HCEC 1CT (cell line): ENCODE measurements at regions not wholly inside any gene's neighbourhood (a gene's known extent, or its start where the extent isn't known, plus 50 kb on each side); places are given as distances from the start of the nearest gene placed in this dataset.

Experiments
- DNase-seq: peaks from one replicate; pipeline ENCODE4 v3.0.0-alpha.2; 2017

DNA sequence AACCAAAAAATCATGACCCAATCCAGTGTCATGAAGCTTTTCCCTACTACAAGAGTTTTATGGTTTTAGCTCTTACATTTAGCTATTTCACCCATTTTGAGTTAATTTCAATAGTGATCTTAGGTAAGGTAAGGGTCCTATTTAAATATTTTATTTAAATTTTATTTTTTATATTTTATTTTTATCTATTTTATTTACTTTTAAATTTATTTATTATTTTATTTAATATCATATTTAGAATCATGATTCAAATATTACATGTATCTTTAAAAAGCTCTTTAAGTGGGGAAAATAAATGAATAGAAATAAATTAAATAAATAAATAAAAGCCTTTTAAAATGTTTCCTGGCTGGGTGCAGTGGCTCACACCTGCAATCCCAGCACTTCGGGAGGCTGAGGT is 276.0 kb downstream of the SKIDA1 start:
- DNase-seq = no peak

DNA sequence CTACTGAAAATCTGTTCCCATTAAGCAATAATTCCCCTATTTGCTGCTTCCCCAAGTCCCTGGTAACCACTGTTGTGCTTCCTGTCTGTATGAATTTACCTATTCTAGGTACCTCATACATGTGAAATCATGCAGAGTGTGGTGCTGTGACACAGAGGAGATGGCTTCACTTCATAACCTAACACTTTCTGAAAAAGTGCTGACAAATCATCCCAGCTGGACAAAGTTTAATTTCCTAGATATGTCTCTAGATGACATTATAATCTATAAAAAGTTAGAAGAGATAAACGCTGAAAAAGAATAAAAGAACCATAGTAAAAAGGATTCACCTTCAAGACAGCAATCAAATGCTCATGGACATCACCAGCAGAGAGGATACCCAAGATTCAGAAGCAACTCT is 277.9 kb downstream of the SKIDA1 start:
- DNase-seq = no peak

DNA sequence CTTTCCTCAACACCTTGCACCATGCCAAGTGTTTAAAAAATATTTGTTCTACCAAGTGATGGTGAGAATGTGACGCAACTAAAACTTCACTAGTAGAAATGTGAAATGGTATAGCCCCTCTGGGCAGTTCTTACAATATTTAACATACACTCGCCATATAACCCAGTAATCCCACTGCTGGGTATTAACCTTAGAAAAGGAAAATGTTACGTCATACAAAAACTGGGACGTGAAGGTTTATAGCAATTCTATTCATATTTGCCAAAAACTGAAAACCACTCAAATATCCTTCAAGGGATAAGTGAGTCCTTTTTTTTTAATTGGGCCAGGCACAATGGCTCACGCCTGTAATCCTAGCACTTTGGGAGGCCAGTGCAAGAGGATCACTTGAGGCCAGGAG is 279.3 kb downstream of the SKIDA1 start:
- DNase-seq = no peak

DNA sequence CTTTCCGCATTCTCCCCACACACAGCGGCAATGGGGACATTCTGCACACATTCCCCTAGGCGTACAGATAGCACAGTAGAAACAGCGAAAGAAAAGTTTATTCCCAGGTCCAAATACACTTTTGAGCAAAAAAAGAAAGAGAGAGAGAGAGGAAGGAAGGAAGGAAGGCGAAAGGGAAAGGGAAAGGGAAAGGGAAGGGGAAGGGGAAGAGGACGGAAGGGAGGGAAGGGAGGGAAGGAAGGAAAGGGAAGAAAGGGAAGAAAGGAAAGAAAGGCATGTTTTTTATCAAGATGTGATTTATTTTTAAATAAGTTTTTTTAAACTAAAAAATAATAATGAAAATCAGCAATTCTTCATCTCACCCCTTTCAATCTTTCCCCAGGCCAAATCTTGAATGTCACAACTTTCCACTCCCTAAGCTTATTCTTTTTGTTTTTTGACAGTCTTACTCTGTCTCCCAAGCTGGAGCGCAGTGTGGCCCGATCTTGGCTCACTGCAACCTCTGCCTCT is 281.7 kb downstream of the SKIDA1 start:
- DNase-seq = no peak

DNA sequence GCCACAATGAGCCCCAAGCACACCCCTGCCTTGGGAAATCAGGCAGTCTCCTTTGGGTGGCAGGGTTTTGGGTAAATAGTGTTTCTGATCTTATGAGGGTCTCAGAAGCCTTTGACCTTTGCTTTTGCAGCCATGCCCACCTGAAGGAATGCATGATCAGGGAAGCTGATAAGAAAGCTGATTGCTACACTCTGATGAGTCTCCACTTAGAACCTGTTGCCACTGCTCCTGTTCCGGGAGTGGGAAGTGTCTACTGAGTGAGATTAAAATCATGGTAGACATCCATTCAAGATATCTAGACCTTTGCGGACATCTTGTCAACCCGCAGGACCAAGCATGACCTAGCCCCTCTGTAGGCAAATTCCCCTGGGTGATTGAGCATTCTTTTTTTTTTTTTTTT is 282.6 kb downstream of the SKIDA1 start:
- no peak for DNase-seq

DNA sequence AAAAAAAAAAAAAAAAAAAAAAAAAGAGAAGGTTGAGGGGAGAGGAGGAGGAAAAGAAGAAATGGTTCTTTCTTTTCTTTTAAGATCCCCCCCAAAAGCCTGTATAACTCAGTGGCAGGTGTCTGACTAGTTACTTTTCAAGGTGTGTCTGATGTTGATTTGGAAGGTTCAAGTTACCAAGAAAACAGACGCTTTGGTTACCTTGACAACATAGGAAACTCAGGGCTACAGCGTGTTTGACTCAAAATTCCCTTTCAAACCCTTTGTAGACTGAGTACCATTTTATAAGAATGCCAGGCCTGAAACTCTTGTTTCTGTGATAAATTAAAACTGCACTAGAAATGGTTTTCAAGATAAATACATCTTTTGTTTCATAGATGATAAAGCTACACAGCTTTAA is 286.8 kb downstream of the SKIDA1 start:
- no peak for DNase-seq

DNA sequence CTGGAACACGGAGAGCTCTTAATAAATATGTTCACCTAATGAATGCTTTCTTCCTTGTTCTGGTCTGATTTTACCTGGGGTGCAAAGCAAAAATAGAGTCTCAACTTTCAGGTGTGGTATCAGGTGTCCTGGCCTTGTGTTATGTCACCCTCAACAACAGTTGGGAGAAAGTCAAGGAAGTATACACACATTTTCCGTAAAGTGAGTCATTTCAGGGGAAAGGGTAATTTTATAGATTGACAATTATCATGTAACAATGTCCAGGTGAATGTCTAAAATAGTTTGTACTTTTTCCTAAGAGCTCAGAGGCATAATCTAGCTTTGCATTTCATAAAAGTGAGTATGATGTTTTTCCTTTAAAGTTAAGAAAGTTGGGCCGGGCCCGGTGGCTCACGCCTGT is 287.4 kb downstream of the SKIDA1 start:
- DNase-seq = no peak

DNA sequence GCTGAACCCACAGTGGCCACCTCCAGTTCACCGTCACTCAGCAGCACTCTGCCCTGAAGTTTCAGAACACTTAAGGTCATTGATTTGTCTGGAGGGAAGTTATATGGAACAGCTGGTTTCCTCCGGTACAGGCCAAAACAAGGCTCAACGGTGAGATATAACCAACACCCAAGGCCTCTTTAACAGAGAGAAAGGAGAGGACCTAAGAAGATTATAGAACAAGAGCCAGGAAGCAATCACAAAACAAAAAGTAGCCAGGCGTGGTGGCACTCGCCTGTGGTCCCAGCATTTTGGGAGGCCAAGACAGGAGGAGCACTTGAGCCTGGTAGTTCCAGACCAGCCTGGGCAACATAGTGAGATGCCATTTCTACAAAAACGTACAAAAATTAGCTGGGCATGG is 290.7 kb downstream of the SKIDA1 start:
- no peak for DNase-seq

DNA sequence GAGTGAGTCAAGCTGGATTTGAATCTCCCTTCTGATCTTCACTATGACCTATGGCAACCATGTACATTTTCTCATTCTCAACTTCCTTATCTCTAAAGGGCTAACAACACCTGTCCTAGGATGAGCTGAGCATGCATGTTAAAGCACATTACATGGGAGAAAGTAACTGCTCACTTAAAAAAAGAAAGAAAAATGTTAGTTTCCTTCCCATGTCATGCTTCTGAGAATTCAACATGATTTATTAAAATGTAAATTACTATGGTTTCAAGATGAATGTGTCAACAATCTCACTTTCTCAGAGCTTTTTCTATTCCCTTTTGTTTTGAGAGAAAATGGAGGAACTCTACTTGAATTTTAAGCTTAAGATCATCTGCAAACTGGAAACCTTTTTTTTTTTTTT is 295.3 kb downstream of the SKIDA1 start:
- no peak for DNase-seq

DNA sequence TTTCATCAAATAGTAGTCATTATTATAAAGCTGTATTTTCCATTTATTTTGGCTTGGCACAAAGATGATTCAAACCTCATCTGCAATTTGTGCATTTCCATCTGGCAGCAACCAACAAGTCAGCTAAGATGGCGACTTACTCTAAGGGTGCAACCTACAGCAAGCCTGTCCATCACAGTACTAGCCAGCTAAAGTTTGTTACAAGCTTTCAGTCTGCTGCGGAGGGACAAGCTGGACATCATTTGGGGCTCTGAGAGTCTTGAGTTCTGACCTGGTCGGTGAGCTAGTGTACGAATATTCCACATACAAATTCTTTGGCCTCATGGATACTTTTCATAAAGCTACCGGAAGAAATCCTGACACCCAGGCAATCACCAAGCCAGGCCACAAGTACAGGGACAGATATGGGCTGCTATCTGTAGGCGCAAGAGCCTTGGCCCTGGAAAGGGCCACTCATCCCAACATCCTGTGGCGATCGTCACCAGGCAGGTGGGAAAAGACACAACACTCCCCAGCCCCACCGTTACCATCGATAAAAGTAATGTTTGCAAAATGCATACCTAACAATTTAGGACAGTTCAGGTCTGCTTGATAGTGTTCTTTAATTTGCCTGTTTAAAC is 307.6 kb downstream of the SKIDA1 start:
- no peak for DNase-seq

DNA sequence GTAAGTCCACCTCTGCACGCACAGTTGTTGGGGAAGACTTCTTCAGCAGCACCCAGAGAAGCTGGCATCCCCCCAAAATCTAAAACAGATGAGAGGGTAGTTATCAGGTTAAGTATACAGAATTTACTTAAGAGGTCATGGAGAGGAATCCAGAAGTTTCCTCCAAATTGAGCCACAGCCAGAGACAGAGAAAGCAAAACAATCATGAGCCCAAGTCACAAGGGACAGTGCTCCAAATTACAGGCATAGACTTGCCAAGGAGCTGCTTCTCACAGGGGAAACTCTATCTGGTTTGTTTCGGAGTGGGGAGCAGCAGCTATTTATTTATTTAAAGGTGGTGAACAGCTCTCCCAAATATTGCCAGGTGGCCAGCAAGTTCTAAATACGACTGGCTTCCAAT is 308.4 kb downstream of the SKIDA1 start:
- no peak for DNase-seq

DNA sequence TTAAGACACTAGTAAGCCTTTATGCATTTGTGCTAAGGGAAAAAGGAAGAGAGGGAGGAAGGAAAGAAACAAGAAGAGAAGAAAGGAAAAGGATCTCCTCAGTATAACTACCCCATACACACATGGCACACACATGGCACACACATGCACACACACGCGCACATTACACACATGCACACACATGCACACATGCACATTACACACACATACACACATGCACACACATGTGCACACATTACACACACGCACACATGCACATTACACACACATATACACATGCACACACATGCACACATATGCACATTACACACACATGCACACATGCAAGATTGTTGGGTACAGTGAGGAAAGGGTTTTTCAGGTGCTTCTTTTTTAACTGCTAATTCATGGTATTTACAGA is 311.2 kb downstream of the SKIDA1 start:
- DNase-seq = no peak

DNA sequence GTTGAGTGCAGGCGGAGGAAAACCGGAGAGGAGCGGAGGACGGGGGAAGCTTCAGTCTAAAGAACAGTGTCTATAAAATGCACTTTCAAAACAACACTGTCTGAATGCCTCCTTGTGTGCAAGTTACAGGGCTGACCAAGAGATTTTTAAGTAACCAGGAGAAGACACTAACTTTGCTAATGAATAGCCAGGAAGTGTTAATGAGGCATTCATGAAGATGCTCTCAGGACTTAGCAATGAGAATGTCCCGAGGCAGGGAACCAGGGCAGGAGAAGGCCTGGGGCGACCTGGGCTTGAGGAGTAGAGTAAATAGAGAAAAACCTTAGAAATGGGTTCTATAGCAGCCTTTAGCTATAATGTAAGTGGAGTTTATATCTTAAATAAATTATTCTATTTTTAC is 312.1 kb downstream of the SKIDA1 start:
- DNase-seq = no peak

DNA sequence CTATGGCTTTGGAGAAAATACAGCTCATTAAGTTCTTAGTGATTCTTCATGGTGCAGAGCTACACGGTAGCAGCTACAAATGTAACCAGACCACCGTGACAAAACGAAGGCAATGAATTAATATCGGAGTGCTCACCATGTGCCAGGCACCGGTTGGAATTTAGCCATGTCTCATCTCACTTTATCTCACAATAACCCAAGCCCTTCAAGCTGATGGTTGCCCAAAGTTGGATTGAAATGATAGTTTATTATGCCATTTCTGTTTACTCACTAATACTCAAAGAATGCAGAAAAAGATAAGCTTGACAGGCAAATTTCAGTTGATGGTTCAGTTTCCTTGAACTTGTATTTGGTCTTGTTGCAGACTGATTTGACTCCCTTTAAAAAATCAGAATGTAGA is 312.6 kb downstream of the SKIDA1 start:
- no peak for DNase-seq

DNA sequence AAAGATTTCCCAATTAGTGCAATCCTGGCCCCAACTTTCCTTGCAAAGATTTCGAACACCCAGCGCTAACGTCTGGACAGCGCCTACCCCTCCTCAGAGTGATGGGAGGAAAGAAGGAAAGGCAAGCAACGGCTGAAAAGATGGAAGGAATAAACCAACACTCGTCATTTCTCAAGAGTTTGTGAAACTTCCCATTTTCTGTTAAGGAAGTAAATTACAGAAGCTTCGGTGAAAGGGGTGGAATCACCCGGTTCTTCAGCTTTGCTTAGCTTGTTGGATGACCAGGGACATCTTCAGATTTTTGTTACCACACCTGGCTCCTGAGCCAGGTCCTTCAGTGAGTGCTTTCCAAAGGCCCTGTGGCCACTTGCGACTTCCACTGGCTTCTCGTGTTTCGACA is 313.1 kb downstream of the SKIDA1 start:
- DNase-seq = no peak

DNA sequence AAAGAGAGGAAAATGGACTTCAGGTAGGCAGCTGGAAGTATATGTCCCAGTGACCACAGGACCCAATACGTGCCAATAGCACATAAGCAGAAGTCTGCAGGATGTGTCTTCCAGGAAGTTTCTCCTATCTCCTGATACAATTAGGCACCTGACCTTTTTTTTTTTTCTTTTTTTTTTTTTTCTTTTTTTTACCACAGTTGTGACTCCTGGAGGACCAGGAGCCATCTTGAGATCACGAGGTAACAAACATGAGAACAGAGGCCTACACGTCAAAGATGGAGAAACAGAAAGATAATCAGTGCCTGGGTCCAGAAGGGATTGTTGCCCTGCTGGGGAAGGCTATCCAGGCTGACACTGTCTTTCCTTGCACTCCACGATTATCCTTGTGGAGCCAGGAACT is 312.4 kb upstream of the NEBL start:
- DNase-seq = no peak

DNA sequence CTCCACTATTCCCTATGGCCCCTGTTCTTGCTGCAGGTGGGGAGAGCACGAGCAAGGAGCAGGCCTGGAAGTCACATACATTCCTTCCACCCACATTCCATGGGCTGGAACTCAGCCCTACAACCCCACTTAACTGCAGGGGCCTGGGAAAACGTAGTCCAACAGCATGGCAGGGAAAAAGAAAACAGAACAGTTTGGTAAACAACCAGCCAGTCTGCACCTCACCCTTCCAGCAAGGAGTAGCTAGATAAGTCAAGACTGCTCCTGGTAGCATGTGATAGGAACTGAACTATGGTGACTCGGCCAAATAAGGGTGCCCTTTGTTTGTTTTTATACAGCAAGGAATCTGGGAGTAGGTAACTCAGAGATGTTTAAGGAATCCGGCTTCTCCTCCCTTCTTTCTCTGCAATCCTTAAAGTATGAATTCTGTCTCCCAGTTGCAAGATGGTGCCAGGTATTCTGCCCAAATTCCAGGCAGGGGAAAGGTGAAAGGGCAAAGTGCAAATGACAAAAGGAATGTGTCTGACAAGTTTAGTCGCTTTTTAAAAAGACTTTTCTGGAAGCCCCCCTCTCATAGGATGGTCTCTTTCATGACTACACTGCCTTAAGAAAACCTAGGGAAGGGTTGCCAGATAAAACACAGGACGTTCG is 311.7 kb upstream of the NEBL start:
- DNase-seq = no peak

DNA sequence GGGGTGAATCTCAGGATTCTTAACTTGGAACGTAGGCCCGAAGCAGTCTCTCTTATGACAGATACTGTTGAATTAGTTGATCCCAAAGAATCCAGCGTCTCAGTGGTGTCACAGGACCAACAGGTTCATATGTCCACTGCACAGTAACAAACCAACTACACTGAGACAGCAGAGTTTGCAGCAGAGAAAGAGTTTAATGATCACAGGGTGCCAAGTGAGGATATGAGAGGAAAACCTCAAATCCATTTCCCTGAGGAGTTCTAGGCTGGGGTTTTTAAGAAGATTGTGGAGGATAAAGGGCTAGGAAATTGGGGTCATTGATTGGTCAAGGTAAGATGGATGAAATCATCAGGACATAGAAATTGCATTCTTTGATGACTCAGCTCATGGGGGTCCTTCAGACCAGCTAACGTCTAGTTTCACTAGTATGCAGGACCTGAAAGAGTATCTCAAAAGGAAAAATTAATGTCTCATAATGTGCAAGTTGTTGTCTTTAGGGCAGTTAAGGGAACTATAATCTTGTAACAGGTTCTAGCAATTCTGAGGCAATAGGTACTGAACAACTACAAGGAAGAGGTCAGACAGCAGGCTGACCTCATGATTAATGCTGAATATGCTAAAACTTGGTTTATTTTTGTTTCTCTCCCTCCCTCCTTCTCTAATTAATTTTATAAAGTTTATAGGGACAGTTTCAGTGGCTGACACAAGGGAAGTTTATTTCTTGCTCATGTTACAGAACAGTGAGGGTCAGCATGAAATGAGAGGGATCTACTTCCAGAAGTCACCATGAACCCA is 310.9 kb upstream of the NEBL start:
- no peak for DNase-seq

DNA sequence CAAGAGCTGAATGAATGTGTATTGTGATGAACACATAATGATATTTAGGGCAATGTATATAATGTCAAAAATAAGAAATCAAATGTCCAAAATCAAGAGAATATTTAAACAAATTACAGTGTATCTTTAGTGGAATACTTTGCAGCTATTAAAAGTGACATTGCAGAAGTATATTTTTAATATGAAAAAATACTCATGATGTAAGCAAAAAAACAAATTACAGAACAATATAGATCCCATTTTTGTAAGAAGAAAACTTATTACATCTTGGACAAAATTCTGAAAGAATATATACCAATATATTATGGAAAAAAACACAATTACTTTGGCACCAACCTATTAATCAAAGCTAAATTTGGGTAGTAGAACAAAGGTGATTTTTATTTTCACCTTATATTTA is 308.2 kb upstream of the NEBL start:
- DNase-seq = no peak

DNA sequence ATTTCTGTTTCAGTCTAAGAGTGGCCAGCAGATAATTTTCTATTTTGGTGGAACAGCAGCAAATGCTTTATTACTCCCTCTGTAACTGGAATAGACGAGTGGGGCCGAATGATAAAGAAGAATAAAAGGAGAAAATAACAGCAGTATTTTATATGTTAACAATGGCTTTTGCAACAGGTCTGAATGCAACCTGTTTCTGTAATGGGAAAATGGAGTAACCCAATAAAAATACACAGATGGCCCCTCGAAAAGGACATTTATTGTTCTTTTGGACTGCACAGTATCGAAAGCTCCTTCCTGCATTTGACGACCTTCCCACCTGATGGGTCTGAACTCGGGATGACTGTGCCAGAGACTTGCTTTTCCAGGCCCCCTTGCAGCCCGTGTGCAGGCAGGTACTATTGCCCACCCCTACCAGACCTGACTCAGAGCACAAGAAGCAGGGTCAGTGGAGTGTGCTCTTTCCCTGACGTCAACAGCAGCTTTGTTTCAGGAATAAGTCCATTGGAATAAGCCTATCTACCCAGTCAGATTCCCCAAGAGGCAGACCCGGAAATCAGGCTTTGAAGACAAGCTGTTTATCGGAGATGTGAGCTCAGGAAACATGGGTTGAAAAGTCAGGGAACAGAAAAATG is 306.5 kb upstream of the NEBL start:
- no peak for DNase-seq

DNA sequence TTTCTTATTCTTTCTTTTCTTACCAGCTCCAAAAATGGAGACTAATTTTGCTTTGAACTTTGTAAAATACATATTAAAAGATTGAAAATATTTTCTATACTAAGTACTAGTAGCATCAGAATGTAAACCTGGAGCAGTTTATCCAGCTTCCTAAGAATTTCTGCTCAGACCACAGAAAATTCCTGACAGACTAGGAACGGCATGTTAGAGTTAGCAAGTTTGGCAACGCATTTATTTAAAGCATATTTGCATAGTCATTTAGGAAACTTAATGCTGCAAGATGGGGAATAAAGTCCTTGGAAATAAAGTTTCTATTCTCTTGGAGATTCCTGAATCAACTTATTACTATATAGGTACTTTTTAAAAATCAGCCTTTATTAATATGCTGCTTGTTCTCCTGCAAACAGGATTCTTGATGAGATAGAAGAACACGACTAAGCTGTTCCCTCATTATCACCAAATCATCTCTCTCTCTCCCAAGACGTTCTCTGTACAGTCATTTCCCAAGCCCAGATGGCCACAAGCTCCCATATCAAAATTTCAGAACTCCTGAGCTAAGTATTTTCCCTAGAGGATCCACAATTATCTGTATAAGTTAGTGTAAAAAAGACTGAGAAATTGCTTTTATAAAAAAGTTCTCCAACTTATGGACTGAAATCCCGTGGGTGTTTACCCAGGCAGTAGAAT is 305.8 kb upstream of the NEBL start:
- DNase-seq = no peak

DNA sequence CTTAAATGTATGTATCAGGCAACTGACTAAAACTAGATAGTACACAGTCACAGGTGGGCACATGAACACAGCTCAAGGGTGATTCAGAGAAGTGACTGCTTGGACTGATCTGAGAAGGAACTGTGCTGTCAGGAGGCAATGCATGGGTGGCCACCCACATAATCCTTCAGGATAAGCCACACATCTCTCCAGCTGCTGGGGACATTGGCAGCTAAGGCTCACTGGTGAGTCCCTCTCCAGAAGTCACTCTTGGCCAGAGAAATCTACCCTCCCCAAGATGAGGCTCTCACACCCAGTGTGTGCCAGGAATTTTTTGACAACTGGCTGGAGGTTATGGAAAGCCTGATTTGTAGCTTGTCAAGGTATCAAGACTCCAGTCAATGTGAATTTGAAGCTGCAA is 302.4 kb upstream of the NEBL start:
- DNase-seq = no peak

DNA sequence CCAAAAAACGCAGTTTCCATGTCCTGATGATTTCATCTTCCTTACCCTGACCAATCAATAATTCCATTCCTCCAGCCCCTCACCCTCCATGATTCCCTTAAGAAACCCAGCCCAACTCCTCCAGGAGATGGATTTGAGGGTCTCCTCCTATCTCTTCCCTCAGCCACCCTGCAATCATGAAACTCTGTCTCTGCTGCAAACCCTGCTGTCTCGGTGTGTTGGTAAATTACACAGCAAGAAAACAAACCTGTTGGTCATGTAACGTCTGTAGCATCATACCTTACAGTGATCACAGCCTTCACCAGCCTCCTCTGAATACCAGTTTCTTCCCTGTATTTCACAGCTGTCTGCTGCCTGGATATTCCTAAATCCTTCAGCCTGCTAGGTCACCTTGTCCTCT is 300.7 kb upstream of the NEBL start:
- DNase-seq = no peak
